HCT116 (cell line): ENCODE measurements at regions not wholly inside any gene's neighbourhood (a gene's known extent, or its start where the extent isn't known, plus 50 kb on each side); places are given as distances from the start of the nearest gene placed in this dataset.

Experiments
- ATAC-seq: fragments of 200-7000 bp; cut with Tn5 transposase; 2 replicates; pipeline ENCODE4 v1.9.1; 2020; ENCODE audit warnings: mild to moderate bottlenecking, moderate library complexity
- BruUV-seq: library from RNA; stranded (reverse); fragments of 400-500 nt; replicated peaks from 2 replicates; lab custom pipeline; 2021; lab: Mats Ljungman, UMichigan
- CTCF ChIA-PET: fragments of 300-600 bp; sonication (Branson Sonifier 250); formaldehyde crosslinking; loops from one replicate; lab custom pipeline; 2021; ENCODE audit warnings: antibody characterized with exemption; lab: Charles Lee
- POLR2A ChIA-PET: fragments of 300-600, 350-600 bp; sonication (Branson Sonifier 250); formaldehyde crosslinking; loops from one replicate; lab custom pipeline; 2021; ENCODE audit warnings: antibody characterized with exemption; lab: Charles Lee
- RAD21 ChIA-PET, 2 experiments: fragments of 300-600 bp; sonication (Branson Sonifier 250); formaldehyde crosslinking; loops; one replicate each; lab custom pipeline; 2023; ENCODE audit warnings: low total read pairs in 2 of 2; ENCODE audit not compliant: uncharacterized antibody in 2 of 2, unreplicated experiment in 2 of 2, low non-redundant PET in 1 of 2; lab: Charles Lee
- DNase-seq: peaks from one replicate; pipeline ENCODE4 v3.0.0-alpha.2; 2010; ENCODE audit warnings: low read depth, low spot score
- H2AFZ ChIP-seq: fragments of 200-600 bp; shearing (Covaris generic), sonication (generic); 2 replicates; pipeline ENCODE4 v1.6.1; 2017; ENCODE audit warnings: low read depth, mixed run types, mixed read lengths, antibody characterized with exemption, low read length; ENCODE audit not compliant: poor library complexity, severe bottlenecking
- H3K27ac ChIP-seq: 2 replicates; pipeline ENCODE4 v1.5.1; 2012; ENCODE audit warnings: low read depth, low read length
- H3K27me3 ChIP-seq: fragments of 200-600 bp; sonication (generic); 2 replicates; pipeline ENCODE4 v1.6.1; 2016; ENCODE audit warnings: mixed run types, low read length, mixed read lengths; ENCODE audit not compliant: insufficient read depth
- H3K36me3 ChIP-seq, 2 experiments: fragments of 200-500 bp in 1 of 2; fragments of 200-600 bp in 1 of 2; sonication (Bioruptor generic) in 1 of 2; sonication (generic) in 1 of 2; 2 replicates each; pipeline versions ENCODE4 v1.5.1 to v1.6.1; 2014 to 2016; ENCODE audit warnings: low read length in 2 of 2, inconsistent platforms in 1 of 2, mixed read lengths in 1 of 2, mixed run types in 1 of 2; ENCODE audit not compliant: insufficient read depth in 2 of 2, control insufficient read depth in 1 of 2
- H3K4me1 ChIP-seq, 2 experiments: fragments of 200-600 bp in 1 of 2; sonication (generic) in 1 of 2; 2 replicates each; pipeline versions ENCODE4 v1.5.1 to v1.6.1; 2012 to 2017; ENCODE audit warnings: low read length in 2 of 2, inconsistent platforms in 1 of 2, mild to moderate bottlenecking in 1 of 2, mixed read lengths in 1 of 2, mixed run types in 1 of 2, moderate library complexity in 1 of 2; ENCODE audit not compliant: insufficient read depth in 2 of 2, control insufficient read depth in 1 of 2
- H3K4me2 ChIP-seq: fragments of 200-600 bp; sonication (generic); 2 replicates; pipeline ENCODE4 v1.6.1; 2017; ENCODE audit warnings: mixed run types, low read length, mixed read lengths
- H3K4me3 ChIP-seq, 2 experiments: fragments of 200-600 bp in 1 of 2; sonication (generic) in 1 of 2; replicated peaks in 1 of 2; 2 replicates each; pipeline ENCODE4 v1.5.1; 2011 to 2016; ENCODE audit warnings: low read length in 2 of 2, control low read depth in 1 of 2, low read depth in 1 of 2, mild to moderate bottlenecking in 1 of 2, mixed read lengths in 1 of 2, mixed run types in 1 of 2
- H3K79me2 ChIP-seq: fragments of 200-600 bp; sonication (generic); 2 replicates; pipeline ENCODE4 v1.6.1; 2017; ENCODE audit warnings: mild to moderate bottlenecking, mixed run types, low read length, moderate library complexity, mixed read lengths; ENCODE audit not compliant: insufficient read depth
- H3K9ac ChIP-seq: fragments of 200-600 bp; sonication (generic); 2 replicates; pipeline ENCODE4 v1.6.1; 2016; ENCODE audit warnings: low read length, mixed read lengths
- H3K9me2 ChIP-seq: fragments of 200-600 bp; sonication (generic), shearing (Covaris generic); 2 replicates; pipeline ENCODE4 v1.6.1; 2017; ENCODE audit warnings: mixed run types, mild to moderate bottlenecking, moderate library complexity; ENCODE audit not compliant: insufficient read depth
- H3K9me3 ChIP-seq, 2 experiments: fragments of 200-500 bp in 1 of 2; fragments of 200-600 bp in 1 of 2; sonication (Bioruptor generic) in 1 of 2; sonication (generic) in 1 of 2; 2 replicates each; pipeline ENCODE4 v1.6.1; 2014 to 2017; ENCODE audit warnings: low read length in 2 of 2, mixed read lengths in 2 of 2, inconsistent platforms in 1 of 2, low read depth in 1 of 2, mild to moderate bottlenecking in 1 of 2, mixed run types in 1 of 2, moderate library complexity in 1 of 2; ENCODE audit not compliant: control insufficient read depth in 1 of 2, insufficient read depth in 1 of 2
- H4K20me1 ChIP-seq: fragments of 200-600 bp; sonication (generic), shearing (Covaris generic); 2 replicates; pipeline ENCODE4 v1.6.1; 2017; ENCODE audit warnings: mixed run types, mild to moderate bottlenecking, moderate library complexity; ENCODE audit not compliant: insufficient read depth
- CEBPB ChIP-seq: IDR thresholded peaks from 2 replicates; pipeline ENCODE4 v1.6.1; 2012; ENCODE audit warnings: low read depth
- EZH2phosphoT487 ChIP-seq: fragments of 200-600 bp; IDR thresholded peaks from 2 replicates; pipeline ENCODE4 v1.6.1; 2018; ENCODE audit warnings: antibody characterized with exemption, borderline replicate concordance
- FOSL1 ChIP-seq: IDR thresholded peaks from 2 replicates; pipeline ENCODE4 v1.6.1; 2012; ENCODE audit warnings: low read depth
- JUND ChIP-seq: IDR thresholded peaks from 2 replicates; pipeline ENCODE4 v1.6.1; 2012
- MAX ChIP-seq: IDR thresholded peaks from 2 replicates; pipeline ENCODE4 v1.6.1; 2012
- POLR2A ChIP-seq: IDR thresholded peaks from 2 replicates; pipeline ENCODE4 v1.7.0; 2011; ENCODE audit warnings: borderline replicate concordance; ENCODE audit not compliant: insufficient read depth, insufficient read length; ENCODE audit errors: extremely low read depth
- RAD21 ChIP-seq: IDR thresholded peaks from 2 replicates; pipeline ENCODE4 v1.6.1; 2012; ENCODE audit warnings: low read depth, mild to moderate bottlenecking
- REST ChIP-seq: IDR thresholded peaks from 2 replicates; pipeline ENCODE4 v1.6.1; 2012; ENCODE audit warnings: low read depth
- SIN3A ChIP-seq: IDR thresholded peaks from 2 replicates; pipeline ENCODE4 v1.6.1; 2012; ENCODE audit warnings: low read depth
- SP1 ChIP-seq: IDR thresholded peaks from 2 replicates; pipeline ENCODE4 v1.6.1; 2012; ENCODE audit warnings: low read depth
- TCF7L2 ChIP-seq: IDR thresholded peaks from 2 replicates; pipeline ENCODE4 v1.7.0; 2011; ENCODE audit warnings: borderline replicate concordance, inconsistent platforms; ENCODE audit not compliant: insufficient read depth, insufficient read length; ENCODE audit errors: extremely low read depth
- YY1 ChIP-seq: IDR thresholded peaks from 2 replicates; pipeline ENCODE4 v1.6.1; 2011; ENCODE audit warnings: low read length, low read depth, moderate library complexity, mild to moderate bottlenecking; ENCODE audit not compliant: insufficient replicate concordance; ENCODE audit errors: extremely low read depth
- ZFX ChIP-seq: fragments of 450-650 bp; IDR thresholded peaks from 2 replicates; pipeline ENCODE4 v1.6.1; 2017
- intact Hi-C: fragments of 100-400 bp; cut with micrococcal nuclease; formaldehyde crosslinking; loops from 2 replicates; pipeline ENCODE4 v1.10.0; 2022

- RAD21 ChIA-PET, result no interaction called here
- peaks cover 0 to under 1% of the 10 kb centered on the region in 2 experiments; a peak in 1 of 4 replicates for H3K9me3 ChIP-seq
- intact Hi-C loops, result no loop called here
- no peak for DNase-seq
- H3K4me3 ChIP-seq, result no peak overlapping the region
- CTCF ChIA-PET, result no interaction called here
- POLR2A ChIA-PET, result no interaction called here
- H3K36me3 ChIP-seq, result no peaks in the 10 kb centered on the region
- no peak overlapping the region for H2AFZ ChIP-seq
- no peak for ATAC-seq
- no peak overlapping the region for H3K9ac ChIP-seq
- H3K27me3 ChIP-seq, result no peaks in the 10 kb centered on the region
- H3K27ac ChIP-seq, result no peak overlapping the region
- TF ChIP-seq FOSL1, result no peak
- TF ChIP-seq REST, result no peak
- no peak for TF ChIP-seq POLR2A
- no peak for TF ChIP-seq SP1
- TF ChIP-seq MAX, result no peak
- no peak for TF ChIP-seq EZH2phosphoT487
- TF ChIP-seq, all 23 proteins: peak for 0
- Histone ChIP-seq H4K20me1 (no peaks in the 10 kb centered on the region), H3K4me2 (no peak overlapping the region), H3K4me1 (peaks cover 0 to 12% of the 10 kb centered on the region in 2 experiments; a peak in 2 of 4 replicates), H3K79me2 (no peaks in the 10 kb centered on the region), H3K9me2 (no peaks in the 10 kb centered on the region)
- no TSS peak for BruUV-seq
Measured at GRCh38 chr11:76269247-76269646, 62.9 kb upstream of the WNT11 start.

- H3K4me2 ChIP-seq, result no peak overlapping the region
- CTCF ChIA-PET, result no interaction called here
- no peak overlapping the region for H3K9ac ChIP-seq
Measured at GRCh38 chr11:76268498-76268897, 62.2 kb upstream of the WNT11 start.

More at GRCh38 chr11:76268498-76268897, 62.2 kb upstream of the WNT11 start:
- RAD21 ChIA-PET, result no interaction called here
- intact Hi-C loops, result no loop called here
- Histone ChIP-seq H3K27ac (no peak overlapping the region), H3K4me1 (peaks cover 0 to 12% of the 10 kb centered on the region in 2 experiments; a peak in 2 of 4 replicates), H3K79me2 (no peaks in the 10 kb centered on the region), H3K9me3 (no peaks in the 10 kb centered on the region), H3K9me2 (no peaks in the 10 kb centered on the region), H2AFZ (no peak overlapping the region), H4K20me1 (no peaks in the 10 kb centered on the region), H3K27me3 (no peaks in the 10 kb centered on the region), H3K4me3 (no peak overlapping the region), H3K36me3 (no peaks in the 10 kb centered on the region)
- no peak for ATAC-seq
- DNase-seq, result no peak
- no TSS peak for BruUV-seq
- TF ChIP-seq JUND (no peak), YY1 (no peak), SIN3A (no peak), POLR2A (no peak), RAD21 (no peak), CEBPB (no peak), TCF7L2 (no peak), ZFX (no peak)
- POLR2A ChIA-PET, result no interaction called here
